CD8-positive, alpha-beta memory T cell (primary cell): ENCODE measurements at regions not wholly inside any gene's neighbourhood (a gene's known extent, or its start where the extent isn't known, plus 50 kb on each side); places are given as distances from the start of the nearest gene placed in this dataset.
"Not testable (repeated sequence)": the region's sequence is repeated elsewhere in the genome, so short reads cannot be mapped to it uniquely, and the experiment has no call there.

ENCODE experiments used
- CTCF ChIA-PET: fragments of 350-600 bp; sonication (Branson Sonifier 250); formaldehyde crosslinking; loops from one replicate; lab custom pipeline; 2021; ENCODE audit warnings: antibody characterized with exemption; lab: Charles Lee
- POLR2A ChIA-PET: fragments of 350-600 bp; sonication (Branson Sonifier 250); formaldehyde crosslinking; loops from one replicate; lab custom pipeline; 2021; ENCODE audit warnings: antibody characterized with exemption; lab: Charles Lee
- DNase-seq, 5 donors: peaks; one replicate each; pipeline versions ENCODE4 v3.0.0 to v3.0.0-alpha.2; 2020 to 2022; ENCODE audit warnings: mixed read lengths in 1 of 5
- H3K27ac ChIP-seq: one replicate; pipeline ENCODE4 v1.7.0; 2013; ENCODE audit warnings: low read depth, mild to moderate bottlenecking, low read length, moderate library complexity
- H3K27me3 ChIP-seq: 2 replicates; pipeline ENCODE4 v1.7.0; 2013; ENCODE audit warnings: low read length, mild to moderate bottlenecking; ENCODE audit not compliant: insufficient read depth, poor library complexity, severe bottlenecking
- H3K36me3 ChIP-seq: 2 replicates; pipeline ENCODE4 v1.7.0; 2013; ENCODE audit warnings: mild to moderate bottlenecking, low read length, moderate library complexity; ENCODE audit not compliant: insufficient read depth
- H3K4me1 ChIP-seq: 2 replicates; pipeline ENCODE4 v1.7.0; 2013; ENCODE audit warnings: mild to moderate bottlenecking, low read length, moderate library complexity; ENCODE audit not compliant: insufficient read depth
- H3K4me3 ChIP-seq: 2 replicates; pipeline ENCODE4 v1.7.0; 2013; ENCODE audit warnings: mild to moderate bottlenecking, low read length
- H3K9me3 ChIP-seq: 2 replicates; pipeline ENCODE4 v1.7.0; 2013; ENCODE audit warnings: mild to moderate bottlenecking, low read length
- H3K27ac Mint-ChIP-seq, 8 donors: one replicate each; pipeline ENCODE4 v1.8.0; 2020 to 2021; ENCODE audit warnings: mixed read lengths in 8 of 8, mild to moderate bottlenecking in 6 of 8, inconsistent platforms in 3 of 8, moderate library complexity in 3 of 8
- H3K27me3 Mint-ChIP-seq, 2 donors: one replicate each; pipeline ENCODE4 v1.8.0; 2020 to 2021; ENCODE audit warnings: mixed read lengths in 2 of 2, mild to moderate bottlenecking in 1 of 2, moderate library complexity in 1 of 2
- H3K36me3 Mint-ChIP-seq, 3 donors: one replicate each; pipeline ENCODE4 v1.8.0; 2020 to 2021; ENCODE audit warnings: mixed read lengths in 3 of 3, inconsistent platforms in 1 of 3, mild to moderate bottlenecking in 1 of 3
- H3K4me1 Mint-ChIP-seq, 3 donors: one replicate each; pipeline ENCODE4 v1.8.0; 2020 to 2021; ENCODE audit warnings: mixed read lengths in 3 of 3, inconsistent platforms in 1 of 3, mild to moderate bottlenecking in 1 of 3
- H3K4me3 Mint-ChIP-seq, 7 donors: one replicate each; pipeline ENCODE4 v1.8.0; 2020 to 2021; ENCODE audit warnings: mixed read lengths in 7 of 7, mild to moderate bottlenecking in 6 of 7, moderate library complexity in 4 of 7, inconsistent platforms in 2 of 7
- H3K9me3 Mint-ChIP-seq, 5 donors: one replicate each; pipeline ENCODE4 v1.8.0; 2020 to 2022; ENCODE audit warnings: mixed read lengths in 5 of 5, mild to moderate bottlenecking in 3 of 5, moderate library complexity in 2 of 5, inconsistent platforms in 1 of 5

- H3K4me3 ChIP-seq, result no peak overlapping the region
- Mint-ChIP-seq H3K4me1 (no peaks in the 10 kb centered on the region), H3K27ac (no peak overlapping the region), H3K36me3 (no peaks in the 10 kb centered on the region), H3K9me3 (peaks cover 14 to 28% (median 18%) of the 10 kb centered on the region in 5 donors), H3K4me3 (no peak overlapping the region), H3K27me3 (peaks cover 0 to 1% of the 10 kb centered on the region in 2 donors)
- H3K27me3 ChIP-seq, result no peaks in the 10 kb centered on the region
- POLR2A ChIA-PET, result no interaction called here
- no peak for DNase-seq
- H3K27ac ChIP-seq, result no peak overlapping the region
- CTCF ChIA-PET, result no interaction called here
- no peaks in the 10 kb centered on the region for H3K36me3 ChIP-seq
- H3K4me1 ChIP-seq, result no peaks in the 10 kb centered on the region
- no peaks in the 10 kb centered on the region for H3K9me3 ChIP-seq
These were observed 597.2 kb downstream of the GOLGA6L6 start for GRCh38 chr15:19944261-19944888.

- H3K27me3 ChIP-seq, result no peaks in the 10 kb centered on the region
- no peaks in the 10 kb centered on the region for H3K36me3 ChIP-seq
- Mint-ChIP-seq H3K27me3 (peaks cover 0 to 1% of the 10 kb centered on the region in 2 donors), H3K4me1 (no peaks in the 10 kb centered on the region), H3K9me3 (peaks cover 14 to 29% (median 19%) of the 10 kb centered on the region in 5 donors), H3K36me3 (no peaks in the 10 kb centered on the region), H3K4me3 (no peak overlapping the region), H3K27ac (no peak overlapping the region)
- ChIA-PET POLR2A (no interaction called here), CTCF (no interaction called here)
- no peak for DNase-seq
- no peaks in the 10 kb centered on the region for H3K4me1 ChIP-seq
- H3K4me3 ChIP-seq, result no peak overlapping the region
- H3K27ac ChIP-seq, result no peak overlapping the region
- H3K9me3 ChIP-seq, result no peaks in the 10 kb centered on the region
These were observed 598.1 kb downstream of the GOLGA6L6 start for GRCh38 chr15:19943515-19943914.

- H3K9me3 Mint-ChIP-seq, result peaks cover 22 to 26% (median 23%) of the 10 kb centered on the region in 5 donors
- H3K36me3 Mint-ChIP-seq, result peaks cover 0 to 14% (median 5%) of the 10 kb centered on the region in 3 donors
- H3K4me3 Mint-ChIP-seq, CTCF ChIA-PET, H3K4me1 ChIP-seq, H3K27ac ChIP-seq, H3K4me3 ChIP-seq, H3K36me3 ChIP-seq, H3K9me3 ChIP-seq, POLR2A ChIA-PET, H3K4me1 Mint-ChIP-seq, H3K27me3 Mint-ChIP-seq, DNase-seq, H3K27me3 ChIP-seq, H3K27ac Mint-ChIP-seq: not testable (repeated sequence)
These were observed 638.3 kb downstream of the GOLGA6L6 start for GRCh38 chr15:19903281-19903680.

- H3K9me3 ChIP-seq, DNase-seq, H3K27me3 ChIP-seq, H3K4me1 ChIP-seq, CTCF ChIA-PET, H3K4me1 Mint-ChIP-seq, H3K4me3 Mint-ChIP-seq, H3K4me3 ChIP-seq, H3K27me3 Mint-ChIP-seq, H3K36me3 ChIP-seq, H3K27ac Mint-ChIP-seq, POLR2A ChIA-PET, H3K27ac ChIP-seq: not testable (repeated sequence)
- peaks cover 0 to 14% (median 5%) of the 10 kb centered on the region in 3 donors for H3K36me3 Mint-ChIP-seq
- peaks cover 23 to 26% (median 25%) of the 10 kb centered on the region in 5 donors for H3K9me3 Mint-ChIP-seq
These were observed 639.2 kb downstream of the GOLGA6L6 start for GRCh38 chr15:19902388-19902787.

GRCh38 chr15:19901414-19901813 lies 640.2 kb downstream of the GOLGA6L6 start:
- H3K9me3 Mint-ChIP-seq, result peaks cover 23 to 28% (median 25%) of the 10 kb centered on the region in 5 donors

GRCh38 chr15:19899021-19899824 lies 642.4 kb downstream of the GOLGA6L6 start:
- Mint-ChIP-seq H3K4me3 (no peak overlapping the region), H3K27me3 (no peaks in the 10 kb centered on the region), H3K9me3 (peaks cover 20 to 29% (median 28%) of the 10 kb centered on the region in 5 donors), H3K4me1 (no peaks in the 10 kb centered on the region), H3K36me3 (peaks cover 0 to 14% (median 5%) of the 10 kb centered on the region in 3 donors), H3K27ac (no peak overlapping the region)
- POLR2A ChIA-PET, result no interaction called here
- Histone ChIP-seq H3K36me3 (no peaks in the 10 kb centered on the region), H3K4me3 (no peak overlapping the region), H3K27ac (no peak overlapping the region), H3K9me3 (no peaks in the 10 kb centered on the region), H3K27me3 (no peaks in the 10 kb centered on the region), H3K4me1 (no peaks in the 10 kb centered on the region)
- CTCF ChIA-PET, result no interaction called here
- DNase-seq, result peak in 1 of 5 donors; percentile 16

More at GRCh38 chr15:19901414-19901813, 640.2 kb downstream of the GOLGA6L6 start:
- H3K27me3 ChIP-seq, H3K4me1 Mint-ChIP-seq, H3K4me3 ChIP-seq, DNase-seq, H3K4me3 Mint-ChIP-seq, H3K4me1 ChIP-seq, H3K27ac Mint-ChIP-seq, H3K27me3 Mint-ChIP-seq, POLR2A ChIA-PET, H3K9me3 ChIP-seq, H3K27ac ChIP-seq, H3K36me3 ChIP-seq, CTCF ChIA-PET: not testable (repeated sequence)
- peaks cover 0 to 14% (median 5%) of the 10 kb centered on the region in 3 donors for H3K36me3 Mint-ChIP-seq

GRCh38 chr15:19888811-19889210 lies 652.8 kb downstream of the GOLGA6L6 start:
- H3K27me3 ChIP-seq, H3K9me3 ChIP-seq, DNase-seq, POLR2A ChIA-PET, H3K27ac Mint-ChIP-seq, CTCF ChIA-PET, H3K4me3 Mint-ChIP-seq, H3K4me1 ChIP-seq, H3K4me3 ChIP-seq, H3K4me1 Mint-ChIP-seq, H3K27me3 Mint-ChIP-seq, H3K36me3 Mint-ChIP-seq, H3K27ac ChIP-seq, H3K36me3 ChIP-seq: not testable (repeated sequence)
- peaks cover 8 to 17% (median 12%) of the 10 kb centered on the region in 5 donors for H3K9me3 Mint-ChIP-seq

- POLR2A ChIA-PET, H3K36me3 ChIP-seq, H3K9me3 ChIP-seq, H3K4me1 ChIP-seq, H3K27me3 Mint-ChIP-seq, CTCF ChIA-PET, H3K4me3 Mint-ChIP-seq, H3K9me3 Mint-ChIP-seq, H3K27me3 ChIP-seq, H3K27ac ChIP-seq, H3K36me3 Mint-ChIP-seq, H3K4me3 ChIP-seq, H3K27ac Mint-ChIP-seq, DNase-seq, H3K4me1 Mint-ChIP-seq: not testable (repeated sequence)
These were observed 697.5 kb downstream of the GOLGA6L6 start for GRCh38 chr15:19844061-19844460.
